Body of pancreas (tissue), 4 donors: ENCODE measurements at regions not wholly inside any gene's neighbourhood (a gene's known extent, or its start where the extent isn't known, plus 50 kb on each side); places are given as distances from the start of the nearest gene placed in this dataset.

Source experiments
- CTCF ChIP-seq, 7 experiments: fragments of 450-650 bp in 4 of 7; fragments of 200-600 bp in 3 of 7; sonication (generic) in 3 of 7; IDR thresholded peaks; one replicate each; pipeline ENCODE4 v1.5.1; 2016 to 2019; ENCODE audit warnings: antibody characterized with exemption in 7 of 7
- POLR2A ChIP-seq, 3 donors: fragments of 450-650 bp; IDR thresholded peaks; one replicate each; pipeline ENCODE4 v1.6.1; 2016; ENCODE audit warnings: antibody characterized with exemption in 3 of 3, mild to moderate bottlenecking in 2 of 3

- no peak for TF ChIP-seq CTCF (IDR thresholded peaks at IDR 0.05)
- no peak for TF ChIP-seq POLR2A (IDR thresholded peaks at IDR 0.05)
Observed at GRCh38 chr13:22967669-22968068, 213.1 kb upstream of the SGCG start.
